HL-60 (cell line): ENCODE measurements at regions not wholly inside any gene's neighbourhood (a gene's known extent, or its start where the extent isn't known, plus 50 kb on each side); places are given as distances from the start of the nearest gene placed in this dataset.
"Not testable (repeated sequence)": the region's sequence is repeated elsewhere in the genome, so short reads cannot be mapped to it uniquely, and the experiment has no call there.

Experiments
- DNase-seq, 2 experiments: peaks; one replicate each; pipeline ENCODE4 v3.0.0-alpha.2; 2010 to 2020; ENCODE audit warnings: low read depth in 1 of 2, low spot score in 1 of 2
- H3K27ac ChIP-seq: fragments of 250-450 bp; sonication (Bioruptor Pico); replicated peaks from 2 replicates; pipeline ENCODE4 v1.5.1; 2020; ENCODE audit warnings: mild to moderate bottlenecking, moderate library complexity
- H3K27me3 ChIP-seq: fragments of 250-450 bp; sonication (Bioruptor Pico); 2 replicates; pipeline ENCODE4 v1.5.1; 2021; ENCODE audit warnings: mild to moderate bottlenecking, moderate library complexity; ENCODE audit not compliant: insufficient read depth, poor library complexity, severe bottlenecking
- H3K4me3 ChIP-seq: replicated peaks from 2 replicates; pipeline ENCODE4 v1.5.1; 2011; ENCODE audit warnings: mild to moderate bottlenecking, control low read depth, low read length; ENCODE audit not compliant: insufficient read depth
- GABPA ChIP-seq: IDR thresholded peaks from 2 replicates; pipeline ENCODE4 v1.6.1; 2012; ENCODE audit warnings: low read depth
- POLR2AphosphoS5 ChIP-seq: IDR thresholded peaks from 2 replicates; pipeline ENCODE4 v1.6.1; 2012; ENCODE audit warnings: low read depth
- SPI1 ChIP-seq: IDR thresholded peaks from 2 replicates; pipeline ENCODE4 v1.6.1; 2012; ENCODE audit warnings: low read depth, mild to moderate bottlenecking, borderline replicate concordance
- TF ChIP-seq, protein P1 (sequence below): IDR thresholded peaks from one replicate; pipeline ENCODE4 v1.5.1; 2011; ENCODE audit warnings: low read length, control low read depth, inconsistent platforms; ENCODE audit not compliant: insufficient read depth
- TF ChIP-seq, protein P2 (sequence below): IDR thresholded peaks from 2 replicates; pipeline ENCODE4 v1.6.1; 2012; ENCODE audit warnings: low read depth; ENCODE audit not compliant: insufficient replicate concordance

DNA sequence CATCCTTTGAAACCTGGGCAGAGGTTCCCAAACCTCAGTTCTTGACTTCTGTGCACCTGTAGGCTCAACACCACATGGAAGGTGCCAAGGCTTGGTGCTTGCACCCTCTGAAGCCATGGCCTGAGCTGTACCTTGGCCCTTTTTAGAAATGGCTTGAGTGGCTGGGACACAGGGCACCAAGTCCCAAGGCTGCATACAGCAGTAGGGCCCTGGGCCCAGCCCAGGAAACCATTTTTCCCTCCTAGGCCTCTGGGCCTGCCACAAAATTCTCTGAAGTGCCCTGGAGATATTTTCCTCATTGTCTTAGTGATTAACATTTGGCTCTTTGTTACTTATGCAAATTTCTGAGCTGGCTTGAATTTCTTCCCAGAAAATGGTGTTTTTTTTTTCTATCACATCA is 65.6 kb upstream of the ACTRT2 start:
- no peak overlapping the region for H3K27ac ChIP-seq
- no peaks in the 10 kb centered on the region for H3K27me3 ChIP-seq
- no peak for TF ChIP-seq POLR2AphosphoS5
- TF ChIP-seq, protein P1, sequence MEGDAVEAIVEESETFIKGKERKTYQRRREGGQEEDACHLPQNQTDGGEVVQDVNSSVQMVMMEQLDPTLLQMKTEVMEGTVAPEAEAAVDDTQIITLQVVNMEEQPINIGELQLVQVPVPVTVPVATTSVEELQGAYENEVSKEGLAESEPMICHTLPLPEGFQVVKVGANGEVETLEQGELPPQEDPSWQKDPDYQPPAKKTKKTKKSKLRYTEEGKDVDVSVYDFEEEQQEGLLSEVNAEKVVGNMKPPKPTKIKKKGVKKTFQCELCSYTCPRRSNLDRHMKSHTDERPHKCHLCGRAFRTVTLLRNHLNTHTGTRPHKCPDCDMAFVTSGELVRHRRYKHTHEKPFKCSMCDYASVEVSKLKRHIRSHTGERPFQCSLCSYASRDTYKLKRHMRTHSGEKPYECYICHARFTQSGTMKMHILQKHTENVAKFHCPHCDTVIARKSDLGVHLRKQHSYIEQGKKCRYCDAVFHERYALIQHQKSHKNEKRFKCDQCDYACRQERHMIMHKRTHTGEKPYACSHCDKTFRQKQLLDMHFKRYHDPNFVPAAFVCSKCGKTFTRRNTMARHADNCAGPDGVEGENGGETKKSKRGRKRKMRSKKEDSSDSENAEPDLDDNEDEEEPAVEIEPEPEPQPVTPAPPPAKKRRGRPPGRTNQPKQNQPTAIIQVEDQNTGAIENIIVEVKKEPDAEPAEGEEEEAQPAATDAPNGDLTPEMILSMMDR: no peak
- TF ChIP-seq GABPA: no peak
- TF ChIP-seq, protein P2, sequence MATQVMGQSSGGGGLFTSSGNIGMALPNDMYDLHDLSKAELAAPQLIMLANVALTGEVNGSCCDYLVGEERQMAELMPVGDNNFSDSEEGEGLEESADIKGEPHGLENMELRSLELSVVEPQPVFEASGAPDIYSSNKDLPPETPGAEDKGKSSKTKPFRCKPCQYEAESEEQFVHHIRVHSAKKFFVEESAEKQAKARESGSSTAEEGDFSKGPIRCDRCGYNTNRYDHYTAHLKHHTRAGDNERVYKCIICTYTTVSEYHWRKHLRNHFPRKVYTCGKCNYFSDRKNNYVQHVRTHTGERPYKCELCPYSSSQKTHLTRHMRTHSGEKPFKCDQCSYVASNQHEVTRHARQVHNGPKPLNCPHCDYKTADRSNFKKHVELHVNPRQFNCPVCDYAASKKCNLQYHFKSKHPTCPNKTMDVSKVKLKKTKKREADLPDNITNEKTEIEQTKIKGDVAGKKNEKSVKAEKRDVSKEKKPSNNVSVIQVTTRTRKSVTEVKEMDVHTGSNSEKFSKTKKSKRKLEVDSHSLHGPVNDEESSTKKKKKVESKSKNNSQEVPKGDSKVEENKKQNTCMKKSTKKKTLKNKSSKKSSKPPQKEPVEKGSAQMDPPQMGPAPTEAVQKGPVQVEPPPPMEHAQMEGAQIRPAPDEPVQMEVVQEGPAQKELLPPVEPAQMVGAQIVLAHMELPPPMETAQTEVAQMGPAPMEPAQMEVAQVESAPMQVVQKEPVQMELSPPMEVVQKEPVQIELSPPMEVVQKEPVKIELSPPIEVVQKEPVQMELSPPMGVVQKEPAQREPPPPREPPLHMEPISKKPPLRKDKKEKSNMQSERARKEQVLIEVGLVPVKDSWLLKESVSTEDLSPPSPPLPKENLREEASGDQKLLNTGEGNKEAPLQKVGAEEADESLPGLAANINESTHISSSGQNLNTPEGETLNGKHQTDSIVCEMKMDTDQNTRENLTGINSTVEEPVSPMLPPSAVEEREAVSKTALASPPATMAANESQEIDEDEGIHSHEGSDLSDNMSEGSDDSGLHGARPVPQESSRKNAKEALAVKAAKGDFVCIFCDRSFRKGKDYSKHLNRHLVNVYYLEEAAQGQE: no peak
- TF ChIP-seq SPI1: no peak
- no peak overlapping the region for H3K4me3 ChIP-seq
- no peak for DNase-seq

DNA sequence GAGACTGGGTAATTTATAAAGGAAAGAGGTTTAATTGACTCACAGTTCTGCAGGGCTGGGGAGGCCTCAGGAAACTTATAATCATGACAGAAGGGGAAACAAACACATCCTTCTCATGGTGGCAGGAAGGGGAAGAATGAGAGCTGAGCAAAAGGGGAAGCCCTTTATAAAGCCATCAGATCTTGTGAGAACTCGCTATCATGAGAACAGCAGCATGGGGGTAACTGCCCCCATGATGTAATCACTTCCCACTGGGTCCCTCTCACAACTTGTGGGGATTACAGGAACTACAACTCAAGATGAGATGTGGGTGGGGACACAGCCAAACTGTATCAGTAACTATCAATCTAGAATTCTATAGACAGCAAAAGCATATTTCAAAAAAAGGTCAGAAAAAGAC is 64.7 kb upstream of the ACTRT2 start:
- TF ChIP-seq GABPA: no peak
- no peak for TF ChIP-seq SPI1
- TF ChIP-seq POLR2AphosphoS5: no peak
- TF ChIP-seq, protein P1: no peak
- DNase-seq: peak in 1 of 2 experiments; percentile 5
- Histone ChIP-seq H3K4me3 (no peak overlapping the region), H3K27me3 (no peaks in the 10 kb centered on the region), H3K27ac (no peak overlapping the region)

DNA sequence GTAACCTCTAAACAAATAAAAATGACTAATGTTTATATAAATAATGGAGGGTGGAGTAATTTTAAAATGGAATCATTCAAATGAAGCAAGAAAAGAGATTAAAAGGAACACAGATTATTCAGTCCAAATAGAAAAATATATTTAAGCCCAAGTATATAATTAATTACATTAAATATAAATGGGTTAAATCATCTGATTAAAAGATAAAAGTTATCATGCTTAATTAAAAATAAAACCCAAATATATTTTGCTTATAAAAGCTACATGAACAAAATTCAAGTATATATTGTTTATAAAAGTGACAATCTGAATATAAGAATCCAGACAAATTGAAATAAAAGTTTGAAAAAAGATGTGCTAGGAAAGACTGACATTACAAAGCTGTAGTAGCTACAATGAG is 63.9 kb upstream of the ACTRT2 start:
- no peak for DNase-seq
- Histone ChIP-seq H3K27ac (no peak overlapping the region), H3K27me3 (no peaks in the 10 kb centered on the region), H3K4me3 (no peak overlapping the region)
- TF ChIP-seq SPI1 (no peak), POLR2AphosphoS5 (no peak), GABPA (no peak)
- TF ChIP-seq, protein P2: no peak
- TF ChIP-seq, protein P1: no peak

DNA sequence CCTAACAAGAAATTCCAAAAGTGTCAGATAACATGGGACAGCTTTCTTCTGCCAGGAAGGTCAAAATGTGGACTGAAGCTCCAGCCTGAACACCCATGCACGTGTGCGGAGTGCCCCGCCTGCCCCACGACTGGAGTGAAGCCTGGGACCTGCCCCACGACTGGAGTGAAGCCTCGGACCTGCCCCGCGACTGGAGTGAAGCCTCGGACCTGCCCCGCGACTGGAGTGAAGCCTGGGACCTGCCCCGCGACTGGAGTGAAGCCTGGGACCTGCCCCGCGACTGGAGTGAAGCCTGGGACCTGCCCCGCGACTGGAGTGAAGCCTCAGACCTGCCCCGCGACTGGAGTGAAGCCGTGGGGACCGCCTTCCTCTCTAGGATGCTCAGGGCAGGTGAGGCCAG is 61.4 kb upstream of the ACTRT2 start:
- H3K27me3 ChIP-seq, H3K4me3 ChIP-seq, DNase-seq, H3K27ac ChIP-seq: not testable (repeated sequence)
